HCT116 (cell line): ENCODE measurements at regions not wholly inside any gene's neighbourhood (a gene's known extent, or its start where the extent isn't known, plus 50 kb on each side); places are given as distances from the start of the nearest gene placed in this dataset.

Experiments used
- ATAC-seq: fragments of 200-7000 bp; cut with Tn5 transposase; 2 replicates; pipeline ENCODE4 v1.9.1; 2020; ENCODE audit warnings: mild to moderate bottlenecking, moderate library complexity
- BruUV-seq: library from RNA; stranded (reverse); fragments of 400-500 nt; replicated peaks from 2 replicates; lab custom pipeline; 2021; lab: Mats Ljungman, UMichigan
- CTCF ChIA-PET: fragments of 300-600 bp; sonication (Branson Sonifier 250); formaldehyde crosslinking; loops from one replicate; lab custom pipeline; 2021; ENCODE audit warnings: antibody characterized with exemption; lab: Charles Lee
- POLR2A ChIA-PET: fragments of 300-600, 350-600 bp; sonication (Branson Sonifier 250); formaldehyde crosslinking; loops from one replicate; lab custom pipeline; 2021; ENCODE audit warnings: antibody characterized with exemption; lab: Charles Lee
- RAD21 ChIA-PET, 2 experiments: fragments of 300-600 bp; sonication (Branson Sonifier 250); formaldehyde crosslinking; loops; one replicate each; lab custom pipeline; 2023; ENCODE audit warnings: low total read pairs in 2 of 2; ENCODE audit not compliant: uncharacterized antibody in 2 of 2, unreplicated experiment in 2 of 2, low non-redundant PET in 1 of 2; lab: Charles Lee
- DNase-seq: peaks from one replicate; pipeline ENCODE4 v3.0.0-alpha.2; 2010; ENCODE audit warnings: low read depth, low spot score
- H2AFZ ChIP-seq: fragments of 200-600 bp; shearing (Covaris generic), sonication (generic); 2 replicates; pipeline ENCODE4 v1.6.1; 2017; ENCODE audit warnings: low read depth, mixed run types, mixed read lengths, antibody characterized with exemption, low read length; ENCODE audit not compliant: poor library complexity, severe bottlenecking
- H3K27ac ChIP-seq: 2 replicates; pipeline ENCODE4 v1.5.1; 2012; ENCODE audit warnings: low read depth, low read length
- H3K27me3 ChIP-seq: fragments of 200-600 bp; sonication (generic); 2 replicates; pipeline ENCODE4 v1.6.1; 2016; ENCODE audit warnings: mixed run types, low read length, mixed read lengths; ENCODE audit not compliant: insufficient read depth
- H3K36me3 ChIP-seq, 2 experiments: fragments of 200-500 bp in 1 of 2; fragments of 200-600 bp in 1 of 2; sonication (Bioruptor generic) in 1 of 2; sonication (generic) in 1 of 2; 2 replicates each; pipeline versions ENCODE4 v1.5.1 to v1.6.1; 2014 to 2016; ENCODE audit warnings: low read length in 2 of 2, inconsistent platforms in 1 of 2, mixed read lengths in 1 of 2, mixed run types in 1 of 2; ENCODE audit not compliant: insufficient read depth in 2 of 2, control insufficient read depth in 1 of 2
- H3K4me1 ChIP-seq, 2 experiments: fragments of 200-600 bp in 1 of 2; sonication (generic) in 1 of 2; 2 replicates each; pipeline versions ENCODE4 v1.5.1 to v1.6.1; 2012 to 2017; ENCODE audit warnings: low read length in 2 of 2, inconsistent platforms in 1 of 2, mild to moderate bottlenecking in 1 of 2, mixed read lengths in 1 of 2, mixed run types in 1 of 2, moderate library complexity in 1 of 2; ENCODE audit not compliant: insufficient read depth in 2 of 2, control insufficient read depth in 1 of 2
- H3K4me2 ChIP-seq: fragments of 200-600 bp; sonication (generic); 2 replicates; pipeline ENCODE4 v1.6.1; 2017; ENCODE audit warnings: mixed run types, low read length, mixed read lengths
- H3K4me3 ChIP-seq, 2 experiments: fragments of 200-600 bp in 1 of 2; sonication (generic) in 1 of 2; replicated peaks in 1 of 2; 2 replicates each; pipeline ENCODE4 v1.5.1; 2011 to 2016; ENCODE audit warnings: low read length in 2 of 2, control low read depth in 1 of 2, low read depth in 1 of 2, mild to moderate bottlenecking in 1 of 2, mixed read lengths in 1 of 2, mixed run types in 1 of 2
- H3K79me2 ChIP-seq: fragments of 200-600 bp; sonication (generic); 2 replicates; pipeline ENCODE4 v1.6.1; 2017; ENCODE audit warnings: mild to moderate bottlenecking, mixed run types, low read length, moderate library complexity, mixed read lengths; ENCODE audit not compliant: insufficient read depth
- H3K9ac ChIP-seq: fragments of 200-600 bp; sonication (generic); 2 replicates; pipeline ENCODE4 v1.6.1; 2016; ENCODE audit warnings: low read length, mixed read lengths
- H3K9me2 ChIP-seq: fragments of 200-600 bp; sonication (generic), shearing (Covaris generic); 2 replicates; pipeline ENCODE4 v1.6.1; 2017; ENCODE audit warnings: mixed run types, mild to moderate bottlenecking, moderate library complexity; ENCODE audit not compliant: insufficient read depth
- H3K9me3 ChIP-seq, 2 experiments: fragments of 200-500 bp in 1 of 2; fragments of 200-600 bp in 1 of 2; sonication (Bioruptor generic) in 1 of 2; sonication (generic) in 1 of 2; 2 replicates each; pipeline ENCODE4 v1.6.1; 2014 to 2017; ENCODE audit warnings: low read length in 2 of 2, mixed read lengths in 2 of 2, inconsistent platforms in 1 of 2, low read depth in 1 of 2, mild to moderate bottlenecking in 1 of 2, mixed run types in 1 of 2, moderate library complexity in 1 of 2; ENCODE audit not compliant: control insufficient read depth in 1 of 2, insufficient read depth in 1 of 2
- H4K20me1 ChIP-seq: fragments of 200-600 bp; sonication (generic), shearing (Covaris generic); 2 replicates; pipeline ENCODE4 v1.6.1; 2017; ENCODE audit warnings: mixed run types, mild to moderate bottlenecking, moderate library complexity; ENCODE audit not compliant: insufficient read depth
- CEBPB ChIP-seq: IDR thresholded peaks from 2 replicates; pipeline ENCODE4 v1.6.1; 2012; ENCODE audit warnings: low read depth
- EGR1 ChIP-seq: IDR thresholded peaks from 2 replicates; pipeline ENCODE4 v1.6.1; 2012; ENCODE audit warnings: low read depth
- ELF1 ChIP-seq: IDR thresholded peaks from 2 replicates; pipeline ENCODE4 v1.6.1; 2012; ENCODE audit warnings: low read depth, borderline replicate concordance
- EZH2 ChIP-seq: fragments of 200-600 bp; sonication (generic); IDR thresholded peaks from 2 replicates; pipeline ENCODE4 v1.6.1; 2017; ENCODE audit warnings: antibody characterized with exemption, mixed run types
- POLR2A ChIP-seq: IDR thresholded peaks from 2 replicates; pipeline ENCODE4 v1.7.0; 2011; ENCODE audit warnings: borderline replicate concordance; ENCODE audit not compliant: insufficient read depth, insufficient read length; ENCODE audit errors: extremely low read depth
- SP1 ChIP-seq: IDR thresholded peaks from 2 replicates; pipeline ENCODE4 v1.6.1; 2012; ENCODE audit warnings: low read depth
- SRF ChIP-seq: IDR thresholded peaks from 2 replicates; pipeline ENCODE4 v1.6.1; 2012; ENCODE audit warnings: low read depth
- TCF7L2 ChIP-seq: IDR thresholded peaks from 2 replicates; pipeline ENCODE4 v1.7.0; 2011; ENCODE audit warnings: borderline replicate concordance, inconsistent platforms; ENCODE audit not compliant: insufficient read depth, insufficient read length; ENCODE audit errors: extremely low read depth
- YY1 ChIP-seq: IDR thresholded peaks from 2 replicates; pipeline ENCODE4 v1.6.1; 2011; ENCODE audit warnings: low read length, low read depth, moderate library complexity, mild to moderate bottlenecking; ENCODE audit not compliant: insufficient replicate concordance; ENCODE audit errors: extremely low read depth
- ZFX ChIP-seq: fragments of 450-650 bp; IDR thresholded peaks from 2 replicates; pipeline ENCODE4 v1.6.1; 2017
- ZNF274 ChIP-seq: fragments of 200-500 bp; sonication (Bioruptor generic); IDR thresholded peaks from 2 replicates; pipeline ENCODE4 v1.6.1; 2014; ENCODE audit warnings: mild to moderate bottlenecking, low read depth, low read length, inconsistent platforms
- intact Hi-C: fragments of 100-400 bp; cut with micrococcal nuclease; formaldehyde crosslinking; loops from 2 replicates; pipeline ENCODE4 v1.10.0; 2022
- TF ChIP-seq, protein P1 (sequence below): IDR thresholded peaks from 2 replicates; pipeline ENCODE4 v1.6.1; 2012
- TF ChIP-seq, protein P2 (sequence below): IDR thresholded peaks from 2 replicates; pipeline ENCODE4 v1.6.1; 2011; ENCODE audit warnings: mild to moderate bottlenecking, low read length, moderate library complexity; ENCODE audit not compliant: insufficient replicate concordance; ENCODE audit errors: extremely low read depth
- TF ChIP-seq, protein P3 (sequence below): IDR thresholded peaks from 2 replicates; pipeline ENCODE4 v1.6.1; 2012; ENCODE audit warnings: low read depth
- TF ChIP-seq, protein P4 (sequence below): IDR thresholded peaks from 2 replicates; pipeline ENCODE4 v1.6.1; 2012

DNA sequence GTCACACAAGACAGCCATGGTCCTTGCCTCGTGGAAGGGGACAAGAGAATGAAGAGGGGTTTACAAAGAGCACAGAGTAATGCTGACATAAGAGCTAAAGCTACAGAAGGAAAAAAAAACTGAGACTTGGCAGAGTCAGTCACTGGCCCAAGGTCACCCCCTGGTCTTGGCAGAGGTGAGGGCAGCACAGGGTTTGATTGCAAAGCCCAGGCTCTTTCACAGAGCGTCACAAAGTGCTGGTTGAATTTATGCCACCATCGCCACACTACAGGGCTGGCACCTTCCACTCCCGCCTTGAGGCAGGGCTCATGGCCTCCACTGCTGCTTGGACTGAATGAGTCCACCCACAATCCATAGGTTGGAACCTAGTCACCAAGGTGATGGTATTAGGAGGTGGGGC lies 190.2 kb downstream of the INHBB start (continued):
- TF ChIP-seq, protein P1, sequence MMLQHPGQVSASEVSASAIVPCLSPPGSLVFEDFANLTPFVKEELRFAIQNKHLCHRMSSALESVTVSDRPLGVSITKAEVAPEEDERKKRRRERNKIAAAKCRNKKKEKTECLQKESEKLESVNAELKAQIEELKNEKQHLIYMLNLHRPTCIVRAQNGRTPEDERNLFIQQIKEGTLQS = no peak
- TF ChIP-seq ZFX = no peak
- TF ChIP-seq TCF7L2 = no peak
- no peak for TF ChIP-seq POLR2A
- TF ChIP-seq CEBPB = no peak
- TF ChIP-seq SRF = no peak
- TF ChIP-seq ZNF274 = no peak
- no peak for TF ChIP-seq EZH2
- TF ChIP-seq, protein P2, sequence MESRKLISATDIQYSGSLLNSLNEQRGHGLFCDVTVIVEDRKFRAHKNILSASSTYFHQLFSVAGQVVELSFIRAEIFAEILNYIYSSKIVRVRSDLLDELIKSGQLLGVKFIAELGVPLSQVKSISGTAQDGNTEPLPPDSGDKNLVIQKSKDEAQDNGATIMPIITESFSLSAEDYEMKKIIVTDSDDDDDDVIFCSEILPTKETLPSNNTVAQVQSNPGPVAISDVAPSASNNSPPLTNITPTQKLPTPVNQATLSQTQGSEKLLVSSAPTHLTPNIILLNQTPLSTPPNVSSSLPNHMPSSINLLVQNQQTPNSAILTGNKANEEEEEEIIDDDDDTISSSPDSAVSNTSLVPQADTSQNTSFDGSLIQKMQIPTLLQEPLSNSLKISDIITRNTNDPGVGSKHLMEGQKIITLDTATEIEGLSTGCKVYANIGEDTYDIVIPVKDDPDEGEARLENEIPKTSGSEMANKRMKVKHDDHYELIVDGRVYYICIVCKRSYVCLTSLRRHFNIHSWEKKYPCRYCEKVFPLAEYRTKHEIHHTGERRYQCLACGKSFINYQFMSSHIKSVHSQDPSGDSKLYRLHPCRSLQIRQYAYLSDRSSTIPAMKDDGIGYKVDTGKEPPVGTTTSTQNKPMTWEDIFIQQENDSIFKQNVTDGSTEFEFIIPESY = no peak
- no peak for TF ChIP-seq SP1
- no peak for TF ChIP-seq EGR1
- TF ChIP-seq, all 23 proteins: peak for 0

DNA sequence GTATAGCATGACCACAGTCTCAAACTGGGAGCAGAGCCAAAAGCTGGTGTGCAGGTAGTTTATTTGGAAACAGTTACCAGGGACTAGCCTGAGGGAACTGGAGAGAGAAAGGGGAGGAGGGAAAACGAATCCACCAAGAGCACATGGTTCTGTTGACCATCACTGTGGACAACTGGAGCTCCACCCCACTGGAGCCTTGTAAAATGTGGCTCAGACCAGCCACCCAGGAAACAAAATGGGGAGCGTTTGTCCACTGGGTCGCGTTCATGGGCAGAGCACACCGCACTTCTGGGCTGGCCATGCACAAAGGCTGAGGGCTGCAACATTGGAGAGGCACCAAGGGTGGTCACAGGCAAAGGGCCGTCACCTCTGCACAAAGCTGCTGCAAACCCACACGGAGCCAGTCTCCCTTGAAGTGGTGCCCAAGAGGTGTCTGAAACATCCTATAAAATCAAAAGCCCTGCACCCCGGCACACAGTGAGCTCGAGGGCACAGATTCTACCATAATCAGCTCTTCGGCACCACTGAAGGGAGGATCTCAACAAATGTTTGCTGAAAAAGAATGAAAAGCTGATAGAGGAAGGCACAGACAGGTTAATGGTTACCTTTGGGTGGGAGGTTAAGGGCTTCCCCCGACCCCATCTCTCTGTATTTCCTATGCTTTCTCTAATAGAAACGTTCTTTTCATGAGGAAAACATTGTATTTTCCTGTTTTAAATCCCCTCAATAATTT lies 192.9 kb downstream of the INHBB start:
- Histone ChIP-seq H3K36me3 (no peaks in the 10 kb centered on the region), H3K9ac (no peak overlapping the region), H2AFZ (no peak overlapping the region), H4K20me1 (no peaks in the 10 kb centered on the region), H3K4me1 (peaks cover 0 to 9% of the 10 kb centered on the region in 2 experiments; a peak in 1 of 4 replicates), H3K4me2 (no peak overlapping the region), H3K27me3 (no peaks in the 10 kb centered on the region), H3K27ac (no peak overlapping the region), H3K9me3 (no peaks in the 10 kb centered on the region), H3K4me3 (no peak overlapping the region), H3K9me2 (no peaks in the 10 kb centered on the region), H3K79me2 (no peaks in the 10 kb centered on the region)
- DNase-seq (no peak), ATAC-seq (no peak)
- POLR2A ChIA-PET = interaction anchor here (1.4 kb wide), 1 partner anchor 536 kb away, joined by 4 read pairs; no protein-coding TSS in a partner anchor
- no peak for TF ChIP-seq POLR2A
- no peak for TF ChIP-seq ZNF274
- TF ChIP-seq, protein P3, sequence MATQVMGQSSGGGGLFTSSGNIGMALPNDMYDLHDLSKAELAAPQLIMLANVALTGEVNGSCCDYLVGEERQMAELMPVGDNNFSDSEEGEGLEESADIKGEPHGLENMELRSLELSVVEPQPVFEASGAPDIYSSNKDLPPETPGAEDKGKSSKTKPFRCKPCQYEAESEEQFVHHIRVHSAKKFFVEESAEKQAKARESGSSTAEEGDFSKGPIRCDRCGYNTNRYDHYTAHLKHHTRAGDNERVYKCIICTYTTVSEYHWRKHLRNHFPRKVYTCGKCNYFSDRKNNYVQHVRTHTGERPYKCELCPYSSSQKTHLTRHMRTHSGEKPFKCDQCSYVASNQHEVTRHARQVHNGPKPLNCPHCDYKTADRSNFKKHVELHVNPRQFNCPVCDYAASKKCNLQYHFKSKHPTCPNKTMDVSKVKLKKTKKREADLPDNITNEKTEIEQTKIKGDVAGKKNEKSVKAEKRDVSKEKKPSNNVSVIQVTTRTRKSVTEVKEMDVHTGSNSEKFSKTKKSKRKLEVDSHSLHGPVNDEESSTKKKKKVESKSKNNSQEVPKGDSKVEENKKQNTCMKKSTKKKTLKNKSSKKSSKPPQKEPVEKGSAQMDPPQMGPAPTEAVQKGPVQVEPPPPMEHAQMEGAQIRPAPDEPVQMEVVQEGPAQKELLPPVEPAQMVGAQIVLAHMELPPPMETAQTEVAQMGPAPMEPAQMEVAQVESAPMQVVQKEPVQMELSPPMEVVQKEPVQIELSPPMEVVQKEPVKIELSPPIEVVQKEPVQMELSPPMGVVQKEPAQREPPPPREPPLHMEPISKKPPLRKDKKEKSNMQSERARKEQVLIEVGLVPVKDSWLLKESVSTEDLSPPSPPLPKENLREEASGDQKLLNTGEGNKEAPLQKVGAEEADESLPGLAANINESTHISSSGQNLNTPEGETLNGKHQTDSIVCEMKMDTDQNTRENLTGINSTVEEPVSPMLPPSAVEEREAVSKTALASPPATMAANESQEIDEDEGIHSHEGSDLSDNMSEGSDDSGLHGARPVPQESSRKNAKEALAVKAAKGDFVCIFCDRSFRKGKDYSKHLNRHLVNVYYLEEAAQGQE = no peak
- no peak for TF ChIP-seq ELF1
- TF ChIP-seq YY1 = no peak
- TF ChIP-seq CEBPB = no peak
- TF ChIP-seq, protein P4, sequence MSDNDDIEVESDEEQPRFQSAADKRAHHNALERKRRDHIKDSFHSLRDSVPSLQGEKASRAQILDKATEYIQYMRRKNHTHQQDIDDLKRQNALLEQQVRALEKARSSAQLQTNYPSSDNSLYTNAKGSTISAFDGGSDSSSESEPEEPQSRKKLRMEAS = no peak
- TF ChIP-seq, protein P1 = no peak
- no peak for TF ChIP-seq TCF7L2
- RAD21 ChIA-PET = no interaction called here
- CTCF ChIA-PET = interaction anchor here (0.7 kb wide), 1 partner anchor 18 kb away, joined by 3 read pairs; no protein-coding TSS in a partner anchor
- BruUV-seq = no TSS peak
- intact Hi-C loops = no loop called here
